Karpas-422 (cell line): ENCODE measurements at regions not wholly inside any gene's neighbourhood (a gene's known extent, or its start where the extent isn't known, plus 50 kb on each side); places are given as distances from the start of the nearest gene placed in this dataset.

Source experiments
- DNase-seq: peaks from one replicate; pipeline ENCODE4 v3.0.0-alpha.2; 2015
- H2AFZ ChIP-seq: fragments of 200-600 bp; sonication (generic); 2 replicates; pipeline ENCODE4 v1.6.1; 2014; ENCODE audit warnings: antibody characterized with exemption, low read length, mixed read lengths
- H3K27ac ChIP-seq: fragments of 200-600 bp; sonication (generic); 2 replicates; pipeline ENCODE4 v1.5.1; 2014; ENCODE audit warnings: mild to moderate bottlenecking, low read length, moderate library complexity
- H3K27me3 ChIP-seq: fragments of 200-600 bp; sonication (generic); 2 replicates; pipeline ENCODE4 v1.6.1; 2014; ENCODE audit warnings: low read length, mixed read lengths
- H3K36me3 ChIP-seq: fragments of 200-600 bp; sonication (generic); 2 replicates; pipeline ENCODE4 v1.6.1; 2014; ENCODE audit warnings: low read length, mixed read lengths; ENCODE audit not compliant: insufficient read depth
- H3K4me1 ChIP-seq: fragments of 200-600 bp; sonication (generic); 2 replicates; pipeline ENCODE4 v1.6.1; 2014; ENCODE audit warnings: mild to moderate bottlenecking, low read length, mixed read lengths
- H3K4me2 ChIP-seq: fragments of 200-600 bp; sonication (generic); 2 replicates; pipeline ENCODE4 v1.6.1; 2014; ENCODE audit warnings: low read length, low read depth, mild to moderate bottlenecking; ENCODE audit not compliant: poor library complexity, severe bottlenecking
- H3K4me3 ChIP-seq: fragments of 200-600 bp; sonication (generic); 2 replicates; pipeline ENCODE4 v1.5.1; 2014; ENCODE audit warnings: mild to moderate bottlenecking, antibody characterized with exemption, low read length, mixed read lengths
- H3K79me2 ChIP-seq: fragments of 200-600 bp; sonication (generic); 2 replicates; pipeline ENCODE4 v1.6.1; 2014; ENCODE audit warnings: mild to moderate bottlenecking, low read length, mixed read lengths
- H3K9ac ChIP-seq: fragments of 200-600 bp; sonication (generic); 2 replicates; pipeline ENCODE4 v1.6.0; 2014; ENCODE audit warnings: low read length
- H3K9me2 ChIP-seq: fragments of 200-600 bp; sonication (generic), shearing (Covaris generic); replicated peaks from 2 replicates; pipeline ENCODE4 v1.6.0; 2014; ENCODE audit warnings: mild to moderate bottlenecking, low read length, moderate library complexity; ENCODE audit not compliant: insufficient read depth
- H3K9me3 ChIP-seq: fragments of 300-700, 200-600 bp; sonication (generic); 2 replicates; pipeline ENCODE4 v1.6.1; 2014; ENCODE audit warnings: low read length, mixed read lengths
- H4K20me1 ChIP-seq: fragments of 200-600 bp; sonication (generic); 2 replicates; pipeline ENCODE4 v1.6.1; 2014; ENCODE audit warnings: mild to moderate bottlenecking, antibody characterized with exemption, low read length, low read depth; ENCODE audit not compliant: insufficient read depth

GRCh38 chr1:69126796-69127195 is 440.9 kb upstream of the LRRC7 start:
- Histone ChIP-seq H3K4me2 (no peak overlapping the region), H3K9me2 (no peaks in the 10 kb centered on the region), H4K20me1 (no peaks in the 10 kb centered on the region), H3K36me3 (no peaks in the 10 kb centered on the region), H3K27me3 (no peaks in the 10 kb centered on the region), H3K9me3 (peaks cover 10% of the 10 kb centered on the region; the same call in 1 of the 2 replicates), H3K4me3 (no peak overlapping the region), H3K27ac (no peak overlapping the region), H3K4me1 (no peaks in the 10 kb centered on the region), H2AFZ (no peak overlapping the region), H3K79me2 (no peaks in the 10 kb centered on the region), H3K9ac (no peak overlapping the region)
- no peak for DNase-seq

GRCh38 chr1:69128204-69128603 is 439.5 kb upstream of the LRRC7 start:
- no peak overlapping the region for H3K27ac ChIP-seq
- H3K4me1 ChIP-seq, result no peaks in the 10 kb centered on the region
- H2AFZ ChIP-seq, result no peak overlapping the region
- H3K9ac ChIP-seq, result no peak overlapping the region
- H3K4me2 ChIP-seq, result no peak overlapping the region
- H3K36me3 ChIP-seq, result no peaks in the 10 kb centered on the region
- no peaks in the 10 kb centered on the region for H3K79me2 ChIP-seq
- no peak overlapping the region for H3K4me3 ChIP-seq
- no peaks in the 10 kb centered on the region for H3K27me3 ChIP-seq
- no peak for DNase-seq
- peaks cover 3% of the 10 kb centered on the region; the same call in 1 of the 2 replicates for H3K9me3 ChIP-seq
- no peaks in the 10 kb centered on the region for H3K9me2 ChIP-seq
- H4K20me1 ChIP-seq, result no peaks in the 10 kb centered on the region

- H3K79me2 ChIP-seq, result no peaks in the 10 kb centered on the region
- H4K20me1 ChIP-seq, result no peaks in the 10 kb centered on the region
- H3K9me2 ChIP-seq, result no peaks in the 10 kb centered on the region
- H3K27me3 ChIP-seq, result no peaks in the 10 kb centered on the region
- no peak overlapping the region for H3K4me3 ChIP-seq
- no peak overlapping the region for H3K27ac ChIP-seq
- peaks cover 5% of the 10 kb centered on the region; the same call in 1 of the 2 replicates for H3K9me3 ChIP-seq
- H3K36me3 ChIP-seq, result no peaks in the 10 kb centered on the region
- H2AFZ ChIP-seq, result no peak overlapping the region
- no peaks in the 10 kb centered on the region for H3K4me1 ChIP-seq
- no peak overlapping the region for H3K4me2 ChIP-seq
- no peak overlapping the region for H3K9ac ChIP-seq
- no peak for DNase-seq
These were observed 438.2 kb upstream of the LRRC7 start for GRCh38 chr1:69129538-69129937.

- DNase-seq, result no peak
- Histone ChIP-seq H3K4me1 (no peaks in the 10 kb centered on the region), H3K79me2 (no peaks in the 10 kb centered on the region), H3K4me3 (no peak overlapping the region), H3K27me3 (no peaks in the 10 kb centered on the region), H3K9me2 (no peaks in the 10 kb centered on the region; the same call in 1 of the 2 replicates), H3K9me3 (peaks cover 17% of the 10 kb centered on the region), H2AFZ (no peak overlapping the region), H3K9ac (no peak overlapping the region), H3K27ac (no peak overlapping the region), H3K4me2 (no peak overlapping the region), H3K36me3 (no peaks in the 10 kb centered on the region), H4K20me1 (no peaks in the 10 kb centered on the region)
These were observed 429.6 kb upstream of the LRRC7 start for GRCh38 chr1:69138172-69138571.

- Histone ChIP-seq H2AFZ (no peak overlapping the region), H3K27ac (no peak overlapping the region), H3K79me2 (no peaks in the 10 kb centered on the region), H3K27me3 (no peaks in the 10 kb centered on the region), H3K4me1 (no peaks in the 10 kb centered on the region), H4K20me1 (no peaks in the 10 kb centered on the region), H3K4me3 (no peak overlapping the region), H3K9me2 (no peaks in the 10 kb centered on the region; the same call in 1 of the 2 replicates), H3K9me3 (peaks cover 12% of the 10 kb centered on the region), H3K9ac (no peak overlapping the region), H3K4me2 (no peak overlapping the region), H3K36me3 (no peaks in the 10 kb centered on the region)
- no peak for DNase-seq
These were observed 428.7 kb upstream of the LRRC7 start for GRCh38 chr1:69139007-69139406.

- Histone ChIP-seq H3K4me3 (no peak overlapping the region), H4K20me1 (no peaks in the 10 kb centered on the region), H3K9me3 (no peaks in the 10 kb centered on the region; the same call in 1 of the 2 replicates), H3K27me3 (no peaks in the 10 kb centered on the region), H2AFZ (no peak overlapping the region), H3K9ac (no peak overlapping the region), H3K4me1 (no peaks in the 10 kb centered on the region), H3K9me2 (no peaks in the 10 kb centered on the region), H3K4me2 (no peak overlapping the region), H3K27ac (no peak overlapping the region), H3K79me2 (no peaks in the 10 kb centered on the region), H3K36me3 (no peaks in the 10 kb centered on the region)
- DNase-seq, result no peak
These were observed 421.4 kb upstream of the LRRC7 start for GRCh38 chr1:69146303-69146702.

GRCh38 chr1:69148731-69149130 is 419.0 kb upstream of the LRRC7 start:
- H2AFZ ChIP-seq, result no peak overlapping the region
- no peak overlapping the region for H3K9ac ChIP-seq
- no peaks in the 10 kb centered on the region for H3K36me3 ChIP-seq
- H3K27ac ChIP-seq, result no peak overlapping the region
- DNase-seq, result no peak
- H3K4me1 ChIP-seq, result no peaks in the 10 kb centered on the region
- no peak overlapping the region for H3K4me3 ChIP-seq
- no peaks in the 10 kb centered on the region for H3K27me3 ChIP-seq
- no peaks in the 10 kb centered on the region; the same call in 1 of the 2 replicates for H3K9me3 ChIP-seq
- no peaks in the 10 kb centered on the region for H3K9me2 ChIP-seq
- H4K20me1 ChIP-seq, result no peaks in the 10 kb centered on the region
- H3K79me2 ChIP-seq, result no peaks in the 10 kb centered on the region
- H3K4me2 ChIP-seq, result no peak overlapping the region

GRCh38 chr1:69157046-69157756 is 410.5 kb upstream of the LRRC7 start:
- H4K20me1 ChIP-seq, result no peaks in the 10 kb centered on the region
- no peaks in the 10 kb centered on the region for H3K27me3 ChIP-seq
- H3K36me3 ChIP-seq, result no peaks in the 10 kb centered on the region
- H3K4me3 ChIP-seq, result no peak overlapping the region
- no peak overlapping the region for H3K27ac ChIP-seq
- no peaks in the 10 kb centered on the region for H3K4me1 ChIP-seq
- no peaks in the 10 kb centered on the region for H3K9me2 ChIP-seq
- no peaks in the 10 kb centered on the region for H3K79me2 ChIP-seq
- no peak overlapping the region for H2AFZ ChIP-seq
- peaks cover 36% of the 10 kb centered on the region for H3K9me3 ChIP-seq
- H3K4me2 ChIP-seq, result no peak overlapping the region
- H3K9ac ChIP-seq, result no peak overlapping the region
- DNase-seq, result no peak
